ENCODE measurements at regions not wholly inside any gene's neighbourhood (a gene's known extent, or its start where the extent isn't known, plus 50 kb on each side); places are given as distances from the start of the nearest gene placed in this dataset.
"Not testable (repeated sequence)": the region's sequence is repeated elsewhere in the genome, so short reads cannot be mapped to it uniquely, and the experiment has no call there.

DNA sequence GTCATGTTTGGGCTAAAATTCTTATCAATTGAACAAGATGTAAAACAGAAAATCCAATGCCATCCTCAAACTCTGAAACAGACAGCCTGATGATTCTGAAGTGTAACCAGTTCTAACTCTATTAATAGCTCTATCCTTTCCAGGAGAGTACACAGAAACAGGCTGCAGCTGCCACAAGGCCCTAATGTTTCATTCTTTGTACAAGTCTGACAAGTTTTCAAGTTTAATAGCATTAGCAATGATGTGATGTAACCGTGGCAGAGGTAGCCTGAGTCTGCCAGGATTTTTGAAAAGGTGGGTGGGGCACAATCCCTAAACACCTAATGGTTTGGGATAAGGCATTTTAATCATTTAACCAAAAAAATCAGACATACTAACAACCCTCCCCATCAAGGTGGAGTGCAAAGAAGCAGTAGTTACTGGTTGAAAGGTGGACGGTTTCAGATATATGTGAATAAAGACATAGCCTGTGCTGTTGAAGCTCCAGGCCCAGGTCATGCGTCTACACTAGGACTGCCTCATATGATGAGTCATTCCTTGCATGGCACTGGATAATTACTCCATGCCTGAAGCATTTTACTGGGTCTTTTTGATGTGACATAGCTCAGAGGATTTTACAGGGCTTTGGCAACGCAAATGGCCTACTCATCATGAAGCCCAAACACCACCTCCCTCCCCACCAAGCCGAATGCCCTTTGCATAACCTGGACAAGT, 145.1 kb upstream of the GRIP1 start:
- no TSS peak for BruUV-seq (replicated peaks)
- ChIA-PET POLR2A (no interaction called here), CTCF (no interaction called here)
- TF ChIP-seq SIN3A (IDR thresholded peaks at IDR 0.05; ENCODE audit: borderline replicate concordance, insufficient read depth, low read depth, low read length), result no peak
- no peak for TF ChIP-seq REST (IDR thresholded peaks at IDR 0.05; ENCODE audit: insufficient read depth in 1 of 2, low read depth in 2 of 2, low read length in 1 of 2)
- TF ChIP-seq TCF7L2 (IDR thresholded peaks at IDR 0.05; ENCODE audit: low read depth, low read length), result no peak
- TF ChIP-seq CTCF (IDR thresholded peaks at IDR 0.05), result no peak
- TF ChIP-seq POLR2AphosphoS5 (IDR thresholded peaks at IDR 0.05; ENCODE audit: low read depth, low read length), result no peak
- DNase-seq (ENCODE audit: low read depth, low spot score) (no peak), ATAC-seq (no peak)
- H3K27ac ChIP-seq (ENCODE audit: low read length), result no peak overlapping the region
- H3K4me1 ChIP-seq (ENCODE audit: control insufficient read depth, insufficient read depth, low read length), result no peaks in the 10 kb centered on the region
- in situ Hi-C loops (cut with HindIII; ENCODE audit: low pct_unique_long_range_greater_than_20kb, low sequenced_read_pairs), result no loop called here
- no peaks in the 10 kb centered on the region for H3K27me3 ChIP-seq (ENCODE audit: control insufficient read depth, insufficient read depth, low read length)
- H3K36me3 ChIP-seq (ENCODE audit: control insufficient read depth, insufficient read depth, low read length), result no peaks in the 10 kb centered on the region
- no peak overlapping the region for H3K4me3 ChIP-seq (ENCODE audit: low read depth in 2 of 2, low read length in 2 of 2)
- no peaks in the 10 kb centered on the region for H3K9me3 ChIP-seq (ENCODE audit: control insufficient read depth, insufficient read depth, low read depth, low read length)
- intact Hi-C loops (cut with micrococcal nuclease; ENCODE audit: unreplicated experiment), result no loop called here

DNA sequence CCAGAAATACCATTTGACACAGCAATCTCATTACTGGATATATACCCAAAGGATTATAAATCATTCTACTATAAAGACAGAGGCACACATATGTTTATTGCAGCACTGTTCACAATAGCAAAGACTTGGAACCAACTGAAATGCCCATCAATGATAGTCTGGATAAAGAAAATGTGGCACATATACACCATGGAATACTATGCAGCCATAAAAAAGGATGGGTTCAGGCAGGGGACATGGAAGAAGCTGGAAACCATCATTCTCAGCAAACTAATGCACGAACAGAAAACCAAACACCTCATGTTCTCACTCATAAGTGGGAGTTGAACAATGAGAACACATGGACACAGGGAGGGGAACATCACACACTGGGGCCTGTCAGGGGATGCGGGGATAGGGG, 147.0 kb upstream of the GRIP1 start:
- intact Hi-C loops (cut with micrococcal nuclease; ENCODE audit: unreplicated experiment); BruUV-seq (replicated peaks); POLR2A ChIA-PET: not testable (repeated sequence)

DNA sequence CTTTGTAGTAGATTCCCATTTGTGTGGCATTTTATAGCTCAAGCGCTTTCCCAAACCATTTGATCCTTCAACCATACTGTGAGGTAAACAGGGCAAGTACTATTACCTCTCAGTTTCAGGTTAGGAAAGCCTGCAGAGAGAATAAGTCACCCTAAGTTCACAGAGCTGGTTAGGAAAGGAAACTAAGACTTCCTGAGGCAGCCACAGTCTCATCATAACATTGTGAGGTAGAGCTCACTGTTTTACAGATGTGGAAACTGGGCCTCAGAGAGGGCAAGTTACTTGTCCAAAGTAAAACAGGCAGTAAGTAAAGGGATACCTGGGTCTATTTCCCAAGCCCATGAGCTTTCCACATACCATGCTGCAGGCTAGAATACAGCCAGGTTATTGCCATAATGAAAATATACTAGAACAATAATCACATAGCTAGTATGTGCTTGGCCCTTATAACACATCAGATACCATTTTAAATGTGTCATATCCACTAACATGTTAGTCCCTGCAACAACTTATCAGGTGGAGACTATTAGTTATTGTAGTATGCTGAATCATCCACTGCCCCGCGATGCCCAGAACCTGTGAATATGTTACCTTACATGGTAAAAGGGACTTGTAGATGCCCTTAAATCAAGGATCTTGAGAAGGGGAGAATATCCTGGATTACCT, 150.9 kb upstream of the GRIP1 start:
- Histone ChIP-seq H3K9me3 (ENCODE audit: control insufficient read depth, insufficient read depth, low read depth, low read length) (no peaks in the 10 kb centered on the region), H3K27me3 (ENCODE audit: control insufficient read depth, insufficient read depth, low read length) (no peaks in the 10 kb centered on the region), H3K27ac (ENCODE audit: low read length) (no peak overlapping the region), H3K4me3 (ENCODE audit: low read depth in 2 of 2, low read length in 2 of 2) (no peak overlapping the region), H3K36me3 (ENCODE audit: control insufficient read depth, insufficient read depth, low read length) (no peaks in the 10 kb centered on the region), H3K4me1 (ENCODE audit: control insufficient read depth, insufficient read depth, low read length) (no peaks in the 10 kb centered on the region)
- ChIA-PET CTCF (no interaction called here), POLR2A (no interaction called here)
- in situ Hi-C loops (cut with HindIII; ENCODE audit: low pct_unique_long_range_greater_than_20kb, low sequenced_read_pairs), result no loop called here
- no peak for TF ChIP-seq TCF7L2 (IDR thresholded peaks at IDR 0.05; ENCODE audit: low read depth, low read length)
- TF ChIP-seq REST (IDR thresholded peaks at IDR 0.05; ENCODE audit: insufficient read depth in 1 of 2, low read depth in 2 of 2, low read length in 1 of 2), result no peak
- no peak for TF ChIP-seq CTCF (IDR thresholded peaks at IDR 0.05)
- no peak for TF ChIP-seq POLR2AphosphoS5 (IDR thresholded peaks at IDR 0.05; ENCODE audit: low read depth, low read length)
- no peak for TF ChIP-seq SIN3A (IDR thresholded peaks at IDR 0.05; ENCODE audit: borderline replicate concordance, insufficient read depth, low read depth, low read length)
- intact Hi-C loops (cut with micrococcal nuclease; ENCODE audit: unreplicated experiment), result no loop called here
- ATAC-seq (no peak), DNase-seq (ENCODE audit: low read depth, low spot score) (no peak)
- BruUV-seq (replicated peaks), result no TSS peak

More for the DNA sequence above, 147.0 kb upstream of the GRIP1 start:
- ATAC-seq; DNase-seq (ENCODE audit: low read depth, low spot score); H3K4me3 ChIP-seq (ENCODE audit: low read depth in 2 of 2, low read length in 2 of 2); CTCF ChIA-PET; H3K27ac ChIP-seq (ENCODE audit: low read length); H3K4me1 ChIP-seq (ENCODE audit: control insufficient read depth, insufficient read depth, low read length); in situ Hi-C loops (cut with HindIII; ENCODE audit: low pct_unique_long_range_greater_than_20kb, low sequenced_read_pairs); H3K9me3 ChIP-seq (ENCODE audit: control insufficient read depth, insufficient read depth, low read depth, low read length); H3K36me3 ChIP-seq (ENCODE audit: control insufficient read depth, insufficient read depth, low read length); H3K27me3 ChIP-seq (ENCODE audit: control insufficient read depth, insufficient read depth, low read length): not testable (repeated sequence)

Data from Panc1 (cell line).